ENCODE measurements at regions not wholly inside any gene's neighbourhood (a gene's known extent, or its start where the extent isn't known, plus 50 kb on each side); places are given as distances from the start of the nearest gene placed in this dataset.

DNA sequence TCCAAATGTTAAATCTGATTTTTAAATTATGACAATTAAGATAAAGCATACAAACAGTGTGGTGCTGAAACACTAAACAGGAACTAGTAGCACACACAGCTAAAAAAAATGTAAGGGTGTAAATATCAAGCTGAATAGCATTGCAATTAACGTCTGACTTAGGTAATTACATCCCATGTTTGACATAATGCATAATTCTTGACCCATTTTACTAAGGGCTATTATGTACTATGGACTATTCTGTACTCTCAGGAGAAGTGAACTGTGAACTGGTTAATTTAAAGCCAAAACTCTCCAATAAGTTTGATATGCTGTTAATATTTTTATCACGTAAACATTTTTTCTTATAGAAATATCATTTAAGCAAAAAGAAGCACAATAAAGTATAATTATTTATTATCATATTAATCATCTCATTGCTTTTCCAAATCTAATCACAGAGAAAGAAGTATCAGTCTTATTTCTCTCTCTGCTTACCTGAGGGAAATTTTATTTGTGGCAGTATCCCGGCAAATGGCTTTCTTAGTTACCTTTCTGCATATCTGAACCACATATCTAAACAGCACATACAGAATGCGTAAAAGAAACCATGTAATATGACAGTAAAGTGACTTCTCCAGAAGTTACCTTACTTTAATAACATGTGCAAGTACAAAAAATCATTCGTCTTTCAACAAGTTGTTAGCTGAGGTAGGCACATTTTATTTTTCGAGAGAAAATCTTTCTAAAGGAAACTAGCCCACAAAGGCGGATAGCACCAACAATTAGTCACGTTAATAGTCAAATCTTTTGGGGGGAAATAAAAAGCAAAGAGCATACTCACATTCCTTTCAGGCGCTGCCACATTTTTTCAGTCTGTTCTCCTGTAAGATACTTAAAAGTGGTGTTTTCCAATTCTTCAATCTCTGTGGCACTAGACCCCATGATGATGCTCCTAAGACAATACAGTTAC, 94.9 kb upstream of the PDE1A start:
- Histone ChIP-seq H3K4me3 (no peak overlapping the region), H3K27me3 (ENCODE audit: insufficient read depth in 3 of 3, low read length in 2 of 3) (no peaks in the 10 kb centered on the region), H3K27ac (no peak overlapping the region), H3K4me1 (no peaks in the 10 kb centered on the region), H3K9me3 (no peaks in the 10 kb centered on the region), H3K36me3 (ENCODE audit: insufficient read depth in 1 of 2, low read depth in 1 of 2) (no peaks in the 10 kb centered on the region)
- intact Hi-C loops (cut with DNase I) = no loop called here
- WGBS, 3 donors = 75 to 85% (median 80%) methylated on average over 9 of the region's 9 CpGs
- no peak for ATAC-seq
- DNase-seq = no peak
- TF ChIP-seq, protein P1, sequence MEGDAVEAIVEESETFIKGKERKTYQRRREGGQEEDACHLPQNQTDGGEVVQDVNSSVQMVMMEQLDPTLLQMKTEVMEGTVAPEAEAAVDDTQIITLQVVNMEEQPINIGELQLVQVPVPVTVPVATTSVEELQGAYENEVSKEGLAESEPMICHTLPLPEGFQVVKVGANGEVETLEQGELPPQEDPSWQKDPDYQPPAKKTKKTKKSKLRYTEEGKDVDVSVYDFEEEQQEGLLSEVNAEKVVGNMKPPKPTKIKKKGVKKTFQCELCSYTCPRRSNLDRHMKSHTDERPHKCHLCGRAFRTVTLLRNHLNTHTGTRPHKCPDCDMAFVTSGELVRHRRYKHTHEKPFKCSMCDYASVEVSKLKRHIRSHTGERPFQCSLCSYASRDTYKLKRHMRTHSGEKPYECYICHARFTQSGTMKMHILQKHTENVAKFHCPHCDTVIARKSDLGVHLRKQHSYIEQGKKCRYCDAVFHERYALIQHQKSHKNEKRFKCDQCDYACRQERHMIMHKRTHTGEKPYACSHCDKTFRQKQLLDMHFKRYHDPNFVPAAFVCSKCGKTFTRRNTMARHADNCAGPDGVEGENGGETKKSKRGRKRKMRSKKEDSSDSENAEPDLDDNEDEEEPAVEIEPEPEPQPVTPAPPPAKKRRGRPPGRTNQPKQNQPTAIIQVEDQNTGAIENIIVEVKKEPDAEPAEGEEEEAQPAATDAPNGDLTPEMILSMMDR (IDR thresholded peaks at IDR 0.05) = no peak

DNA sequence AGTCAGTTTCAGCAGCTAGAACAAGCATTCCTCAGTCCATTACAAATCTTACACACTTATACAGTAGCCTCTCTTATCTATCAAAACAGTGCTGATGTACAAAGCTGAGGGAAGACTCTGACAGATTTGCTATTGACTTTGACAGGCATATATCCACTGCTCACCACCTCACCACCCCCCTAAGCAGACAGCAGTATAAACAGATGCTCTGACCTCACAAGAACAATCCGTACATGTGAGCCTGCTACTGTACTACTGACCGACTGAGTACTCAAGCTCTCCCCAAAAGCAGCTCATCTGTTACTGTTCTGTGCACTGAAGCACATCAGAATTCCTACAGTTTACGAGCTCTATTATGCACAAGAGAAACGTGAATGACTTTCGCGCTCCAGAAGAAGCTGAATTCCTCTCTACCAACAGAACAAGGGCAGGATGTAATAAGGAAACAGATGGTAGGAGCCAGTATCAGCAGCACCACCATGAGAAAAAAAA, 95.6 kb upstream of the PDE1A start:
- H3K9me3 ChIP-seq = no peaks in the 10 kb centered on the region
- 4 to 10% (median 4%) methylated on average over 6 of the region's 6 CpGs for WGBS, 3 donors
- TF ChIP-seq, protein P1 (IDR thresholded peaks at IDR 0.05) = no peak
- no peaks in the 10 kb centered on the region for H3K4me1 ChIP-seq
- no peak for DNase-seq
- H3K27me3 ChIP-seq (ENCODE audit: insufficient read depth in 3 of 3, low read length in 2 of 3) = no peaks in the 10 kb centered on the region
- intact Hi-C loops (cut with DNase I) = no loop called here
- no peaks in the 10 kb centered on the region for H3K36me3 ChIP-seq (ENCODE audit: insufficient read depth in 1 of 2, low read depth in 1 of 2)
- H3K4me3 ChIP-seq = peak overlapping the region; percentile 12
- no peak overlapping the region for H3K27ac ChIP-seq
- ATAC-seq = no peak

DNA sequence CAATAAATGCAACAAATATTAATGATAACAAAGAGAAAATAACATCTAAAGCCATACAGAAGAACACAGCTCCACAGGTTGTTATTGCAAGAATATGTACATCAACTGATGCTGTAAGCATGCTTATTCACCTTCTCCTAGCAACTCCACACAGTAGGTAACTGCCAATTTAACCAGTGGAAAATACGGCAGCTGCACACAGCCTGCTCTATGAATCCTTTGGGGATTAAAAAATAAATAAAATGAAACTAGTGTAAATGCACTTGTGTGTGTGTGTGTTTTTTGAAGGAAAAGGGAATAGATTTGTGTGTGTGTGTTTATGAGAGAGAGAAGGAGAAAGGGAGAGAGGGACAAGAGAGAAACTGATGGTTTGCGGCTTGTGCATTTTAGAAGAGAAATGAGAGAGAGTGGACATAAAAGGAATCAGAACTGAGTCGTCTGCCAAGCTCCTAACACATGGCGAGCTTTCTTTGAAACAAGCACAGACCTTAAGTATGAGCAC, 96.2 kb upstream of the PDE1A start:
- 4 to 12% (median 6%) methylated on average over 4 of the region's 4 CpGs for WGBS, 3 donors
- Histone ChIP-seq H3K36me3 (ENCODE audit: insufficient read depth in 1 of 2, low read depth in 1 of 2) (no peaks in the 10 kb centered on the region), H3K4me1 (no peaks in the 10 kb centered on the region), H3K4me3 (peak overlapping the region; percentile 12), H3K27me3 (ENCODE audit: insufficient read depth in 3 of 3, low read length in 2 of 3) (no peaks in the 10 kb centered on the region), H3K9me3 (peaks cover 5% of the 10 kb centered on the region), H3K27ac (no peak overlapping the region)
- DNase-seq (no peak), ATAC-seq (no peak)
- TF ChIP-seq, protein P1 (IDR thresholded peaks at IDR 0.05) = no peak
- intact Hi-C loops (cut with DNase I) = no loop called here

DNA sequence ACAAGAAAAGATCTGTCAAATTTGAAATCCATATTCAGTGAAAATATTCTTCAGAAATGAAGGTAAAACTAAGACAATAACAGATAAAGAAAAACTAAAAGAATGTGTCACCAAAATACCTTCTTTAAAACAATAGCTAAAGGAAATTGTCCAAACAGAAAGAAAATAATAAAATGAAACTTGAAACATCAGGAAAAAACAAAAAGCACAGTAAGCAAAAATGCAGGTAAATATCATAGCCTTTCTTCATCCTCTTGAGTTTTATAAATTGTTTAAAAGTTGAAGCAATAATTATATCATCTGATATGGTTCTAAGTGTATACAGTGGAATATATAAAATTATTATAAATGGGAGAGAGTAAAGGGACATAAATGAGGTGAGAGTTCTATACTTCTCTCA, 103.8 kb upstream of the PDE1A start:
- H3K9me3 ChIP-seq = peaks cover 5% of the 10 kb centered on the region
- H3K4me1 ChIP-seq = no peaks in the 10 kb centered on the region
- H3K36me3 ChIP-seq (ENCODE audit: insufficient read depth in 1 of 2, low read depth in 1 of 2) = no peaks in the 10 kb centered on the region
- H3K27me3 ChIP-seq (ENCODE audit: insufficient read depth in 3 of 3, low read length in 2 of 3) = no peaks in the 10 kb centered on the region
- ATAC-seq (no peak), DNase-seq (no peak)
- TF ChIP-seq, protein P1 (IDR thresholded peaks at IDR 0.05) = no peak
- no peak overlapping the region for H3K27ac ChIP-seq
- no peak overlapping the region for H3K4me3 ChIP-seq
- intact Hi-C loops (cut with DNase I) = no loop called here

Data from psoas muscle (tissue), 7 donors.